GM10248 (cell line): ENCODE measurements at regions not wholly inside any gene's neighbourhood (a gene's known extent, or its start where the extent isn't known, plus 50 kb on each side); places are given as distances from the start of the nearest gene placed in this dataset.

Experiments used
- CTCF ChIA-PET: fragments of 300-600 bp; sonication (Branson Sonifier 250); formaldehyde crosslinking; extraction: SDS; loops from one replicate; lab custom pipeline; 2021; ENCODE audit warnings: antibody characterized with exemption; lab: Yijun Ruan, JAX
- POLR2A ChIA-PET: fragments of 350-650 bp; sonication (Branson Sonifier 250); formaldehyde crosslinking; extraction: SDS; loops from one replicate; lab custom pipeline; 2020; ENCODE audit warnings: antibody characterized with exemption; lab: Yijun Ruan, JAX
- DNase-seq: peaks from one replicate; pipeline ENCODE4 v3.0.0; 2012; ENCODE audit errors: extremely low spot score
- CTCF ChIP-seq: IDR thresholded peaks from 2 replicates; pipeline ENCODE4 v1.5.1; 2012; ENCODE audit warnings: mild to moderate bottlenecking, low read depth; ENCODE audit errors: extremely low read depth, missing control alignments, control extremely low read depth

- CTCF ChIA-PET, result no interaction called here
Observed at GRCh38 chr4:79788884-79789283, 284.1 kb downstream of the ANTXR2 start.

GRCh38 chr4:79780129-79780528, 292.9 kb downstream of the ANTXR2 start:
- TF ChIP-seq CTCF, result no peak
- ChIA-PET CTCF (no interaction called here), POLR2A (no interaction called here)
- DNase-seq, result no peak

More at GRCh38 chr4:79788884-79789283, 284.1 kb downstream of the ANTXR2 start:
- no peak for TF ChIP-seq CTCF
- POLR2A ChIA-PET, result no interaction called here
- DNase-seq, result no peak

- ChIA-PET POLR2A (no interaction called here), CTCF (no interaction called here)
- no peak for TF ChIP-seq CTCF
- no peak for DNase-seq
Observed at GRCh38 chr4:79772510-79772909, 300.5 kb downstream of the ANTXR2 start.

- no peak for DNase-seq
- no peak for TF ChIP-seq CTCF
- ChIA-PET POLR2A (no interaction called here), CTCF (no interaction called here)
Observed at GRCh38 chr4:79764120-79764519, 308.9 kb downstream of the ANTXR2 start.

GRCh38 chr4:79763486-79764075, 309.4 kb downstream of the ANTXR2 start:
- POLR2A ChIA-PET, result no interaction called here
- CTCF ChIA-PET, result no interaction called here
- no peak for DNase-seq
- no peak for TF ChIP-seq CTCF

- CTCF ChIA-PET, result no interaction called here
- no peak for TF ChIP-seq CTCF
- DNase-seq, result no peak
- POLR2A ChIA-PET, result no interaction called here
Observed at GRCh38 chr4:79759793-79760192, 313.2 kb downstream of the ANTXR2 start.
